Calu3 (cell line): ENCODE measurements at regions not wholly inside any gene's neighbourhood (a gene's known extent, or its start where the extent isn't known, plus 50 kb on each side); places are given as distances from the start of the nearest gene placed in this dataset.

ENCODE experiments used
- BruUV-seq: library from RNA; stranded (reverse); fragments of 400-500 nt; replicated peaks from 2 replicates; lab custom pipeline; 2021; lab: Mats Ljungman, UMichigan
- CTCF ChIA-PET: fragments of 300-600 bp; sonication (Branson Sonifier 250); formaldehyde crosslinking; loops from one replicate; lab custom pipeline; 2022; ENCODE audit warnings: antibody characterized with exemption; lab: Charles Lee
- DNase-seq: peaks from one replicate; pipeline ENCODE4 v3.0.0; 2022
- H3K27ac Mint-ChIP-seq: one replicate; pipeline ENCODE4 v1.8.0; 2022; ENCODE audit warnings: mixed read lengths; ENCODE audit not compliant: unreplicated experiment
- H3K27me3 Mint-ChIP-seq: one replicate; pipeline ENCODE4 v1.8.0; 2022; ENCODE audit warnings: mixed read lengths; ENCODE audit not compliant: unreplicated experiment
- H3K36me3 Mint-ChIP-seq: one replicate; pipeline ENCODE4 v1.8.0; 2022; ENCODE audit warnings: mild to moderate bottlenecking, moderate library complexity, mixed read lengths; ENCODE audit not compliant: insufficient read depth, unreplicated experiment
- H3K4me1 Mint-ChIP-seq: one replicate; pipeline ENCODE4 v1.8.0; 2022; ENCODE audit warnings: mild to moderate bottlenecking, low read depth, mixed read lengths; ENCODE audit not compliant: unreplicated experiment
- H3K4me3 Mint-ChIP-seq: one replicate; pipeline ENCODE4 v1.8.0; 2022; ENCODE audit warnings: mild to moderate bottlenecking, low read depth, moderate library complexity, mixed read lengths; ENCODE audit not compliant: unreplicated experiment
- H3K9me3 Mint-ChIP-seq: one replicate; pipeline ENCODE4 v1.8.0; 2022; ENCODE audit warnings: low read depth, mixed read lengths; ENCODE audit not compliant: unreplicated experiment
- intact Hi-C: fragments of 100-400 bp; cut with micrococcal nuclease; formaldehyde crosslinking; loops from one replicate; pipeline ENCODE4 v1.10.0; 2022; ENCODE audit not compliant: unreplicated experiment
- TF ChIP-seq, protein P1 (sequence below): fragments of 200-600 bp; IDR thresholded peaks from one replicate; pipeline ENCODE4 v1.8.0; 2022; ENCODE audit warnings: antibody characterized with exemption; ENCODE audit not compliant: unreplicated experiment

GRCh38 chr17:77491921-77492445 lies 351.2 kb downstream of the SEC14L1 start:
- DNase-seq = no peak
- no peaks in the 10 kb centered on the region for H3K27me3 Mint-ChIP-seq
- no peaks in the 10 kb centered on the region for H3K9me3 Mint-ChIP-seq
- no peak overlapping the region for H3K27ac Mint-ChIP-seq
- no peak overlapping the region for H3K4me3 Mint-ChIP-seq
- TF ChIP-seq, protein P1, sequence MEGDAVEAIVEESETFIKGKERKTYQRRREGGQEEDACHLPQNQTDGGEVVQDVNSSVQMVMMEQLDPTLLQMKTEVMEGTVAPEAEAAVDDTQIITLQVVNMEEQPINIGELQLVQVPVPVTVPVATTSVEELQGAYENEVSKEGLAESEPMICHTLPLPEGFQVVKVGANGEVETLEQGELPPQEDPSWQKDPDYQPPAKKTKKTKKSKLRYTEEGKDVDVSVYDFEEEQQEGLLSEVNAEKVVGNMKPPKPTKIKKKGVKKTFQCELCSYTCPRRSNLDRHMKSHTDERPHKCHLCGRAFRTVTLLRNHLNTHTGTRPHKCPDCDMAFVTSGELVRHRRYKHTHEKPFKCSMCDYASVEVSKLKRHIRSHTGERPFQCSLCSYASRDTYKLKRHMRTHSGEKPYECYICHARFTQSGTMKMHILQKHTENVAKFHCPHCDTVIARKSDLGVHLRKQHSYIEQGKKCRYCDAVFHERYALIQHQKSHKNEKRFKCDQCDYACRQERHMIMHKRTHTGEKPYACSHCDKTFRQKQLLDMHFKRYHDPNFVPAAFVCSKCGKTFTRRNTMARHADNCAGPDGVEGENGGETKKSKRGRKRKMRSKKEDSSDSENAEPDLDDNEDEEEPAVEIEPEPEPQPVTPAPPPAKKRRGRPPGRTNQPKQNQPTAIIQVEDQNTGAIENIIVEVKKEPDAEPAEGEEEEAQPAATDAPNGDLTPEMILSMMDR = no peak
- intact Hi-C loops = no loop called here
- H3K4me1 Mint-ChIP-seq = no peaks in the 10 kb centered on the region
- CTCF ChIA-PET = interaction anchor here (3.1 kb wide), 1 partner anchor 62 kb away, joined by 7 read pairs; no protein-coding TSS in a partner anchor
- H3K36me3 Mint-ChIP-seq = peaks cover 74% of the 10 kb centered on the region
- no TSS peak for BruUV-seq

- Mint-ChIP-seq H3K4me3 (no peak overlapping the region), H3K36me3 (peaks cover 74% of the 10 kb centered on the region), H3K27me3 (no peaks in the 10 kb centered on the region), H3K27ac (no peak overlapping the region), H3K4me1 (no peaks in the 10 kb centered on the region), H3K9me3 (no peaks in the 10 kb centered on the region)
- intact Hi-C loops = no loop called here
- TF ChIP-seq, protein P1 = no peak
- CTCF ChIA-PET = interaction anchor here (3.1 kb wide), 1 partner anchor 62 kb away, joined by 7 read pairs; no protein-coding TSS in a partner anchor
- no TSS peak for BruUV-seq
- DNase-seq = no peak
Observed at GRCh38 chr17:77492446-77493237, 351.9 kb downstream of the SEC14L1 start.

- H3K27ac Mint-ChIP-seq = no peak overlapping the region
- no TSS peak for BruUV-seq
- H3K4me1 Mint-ChIP-seq = no peaks in the 10 kb centered on the region
- TF ChIP-seq, protein P1 = no peak
- CTCF ChIA-PET = interaction anchor here (3.1 kb wide), 1 partner anchor 63 kb away, joined by 7 read pairs; no protein-coding TSS in a partner anchor
- intact Hi-C loops = no loop called here
- DNase-seq = no peak
- no peaks in the 10 kb centered on the region for H3K9me3 Mint-ChIP-seq
- no peak overlapping the region for H3K4me3 Mint-ChIP-seq
- H3K27me3 Mint-ChIP-seq = no peaks in the 10 kb centered on the region
- peaks cover 71% of the 10 kb centered on the region for H3K36me3 Mint-ChIP-seq
Observed at GRCh38 chr17:77493238-77493820, 352.6 kb downstream of the SEC14L1 start.

DNA sequence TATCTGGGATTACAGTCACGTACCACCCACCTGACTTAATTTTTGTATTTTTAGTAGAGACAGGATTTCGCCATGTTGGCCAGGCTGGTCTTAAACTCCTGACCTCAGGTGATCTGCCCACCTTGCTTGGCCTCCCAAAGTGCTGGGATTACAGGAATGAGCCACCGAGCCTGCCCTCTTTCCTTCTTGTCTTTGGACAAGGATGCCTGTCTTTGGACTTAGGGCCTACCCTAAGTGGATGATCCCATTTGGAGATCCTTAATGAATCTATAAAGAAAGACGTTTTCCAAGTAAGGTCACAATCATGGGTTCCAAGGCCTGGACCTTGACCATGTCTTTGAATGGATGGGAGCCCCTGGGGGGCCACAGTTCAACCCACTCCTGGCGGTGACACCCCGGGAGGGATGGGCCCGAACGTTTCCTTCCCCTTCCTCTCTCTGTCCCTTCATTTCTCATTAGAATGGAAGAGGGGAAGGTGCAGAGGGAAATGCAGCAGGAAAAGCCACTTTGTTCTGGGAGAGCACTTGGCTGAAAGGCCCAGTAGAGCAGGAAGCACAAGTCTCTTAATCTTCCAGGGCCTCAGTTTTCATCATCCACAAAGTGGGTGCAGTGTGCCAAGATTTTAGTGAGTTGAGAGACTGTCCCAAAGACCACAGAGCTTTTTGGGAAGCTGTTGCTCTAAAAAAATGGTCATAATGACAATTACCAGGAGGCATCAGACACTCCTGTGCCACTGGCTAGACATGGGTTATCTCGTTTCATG lies 353.3 kb downstream of the SEC14L1 start:
- DNase-seq = no peak
- no TSS peak for BruUV-seq
- no peak overlapping the region for H3K4me3 Mint-ChIP-seq
- H3K4me1 Mint-ChIP-seq = no peaks in the 10 kb centered on the region
- H3K36me3 Mint-ChIP-seq = peaks cover 65% of the 10 kb centered on the region
- H3K27me3 Mint-ChIP-seq = no peaks in the 10 kb centered on the region
- no peaks in the 10 kb centered on the region for H3K9me3 Mint-ChIP-seq
- intact Hi-C loops = loop anchor here (2.0 kb wide), 1 partner anchor 63 kb away; no protein-coding TSS in a partner anchor
- TF ChIP-seq, protein P1 = no peak
- CTCF ChIA-PET = interaction anchor here (1.3 to 3.1 kb wide), 3 partner anchors 21 to 163 kb away, joined by 3 to 7 read pairs (median 3); no protein-coding TSS in a partner anchor
- no peak overlapping the region for H3K27ac Mint-ChIP-seq
